Ascending aorta (tissue), 2 donors: ENCODE measurements at regions not wholly inside any gene's neighbourhood (a gene's known extent, or its start where the extent isn't known, plus 50 kb on each side); places are given as distances from the start of the nearest gene placed in this dataset.

Source experiments
- DNase-seq, 2 donors: peaks; one replicate each; pipeline ENCODE4 v3.0.0-alpha.2; 2019; ENCODE audit warnings: low spot score in 2 of 2
- H3K27ac ChIP-seq, 2 donors: fragments of 200-600 bp; sonication (generic); one replicate each; pipeline ENCODE4 v1.5.1; 2016 to 2017; ENCODE audit warnings: mild to moderate bottlenecking in 1 of 2
- H3K27me3 ChIP-seq: fragments of 200-600 bp; sonication (generic); one replicate; pipeline ENCODE4 v1.5.1; 2017
- H3K36me3 ChIP-seq, 2 donors: fragments of 200-600 bp; sonication (generic); one replicate each; pipeline ENCODE4 v1.5.1; 2016
- H3K4me1 ChIP-seq, 2 donors: fragments of 200-600 bp; sonication (generic); one replicate each; pipeline ENCODE4 v1.5.1; 2016 to 2017; ENCODE audit warnings: mild to moderate bottlenecking in 1 of 2
- H3K4me3 ChIP-seq, 2 donors: fragments of 200-600 bp; sonication (generic); one replicate each; pipeline ENCODE4 v1.5.1; 2016 to 2017; ENCODE audit warnings: mild to moderate bottlenecking in 1 of 2
- H3K9me3 ChIP-seq, 2 donors: fragments of 200-600 bp; sonication (generic); one replicate each; pipeline ENCODE4 v1.5.1; 2016
- CTCF ChIP-seq, 3 experiments: fragments of 200-600 bp in 2 of 3; fragments of 450-650 bp in 1 of 3; sonication (generic) in 2 of 3; IDR thresholded peaks; one replicate each; pipeline ENCODE4 v1.5.1; 2016 to 2019; ENCODE audit warnings: antibody characterized with exemption in 3 of 3, mild to moderate bottlenecking in 1 of 3, moderate library complexity in 1 of 3
- intact Hi-C: fragments of 100-400 bp; cut with DNase I; formaldehyde crosslinking; loops from one replicate; pipeline ENCODE4 v1.15.1; 2023

- TF ChIP-seq CTCF (IDR thresholded peaks at IDR 0.05), result no peak
- H3K4me1 ChIP-seq, result peaks cover 0 to 26% of the 10 kb centered on the region in 2 donors
- peak overlapping the region; percentile 55 to 66 for H3K27ac ChIP-seq
- intact Hi-C loops, result loop anchor here (2.0 kb wide), 1 partner anchor 20 kb away; no protein-coding TSS in a partner anchor
- no peaks in the 10 kb centered on the region for H3K27me3 ChIP-seq
- no peaks in the 10 kb centered on the region for H3K36me3 ChIP-seq
- H3K9me3 ChIP-seq, result no peaks in the 10 kb centered on the region
- no peak for DNase-seq
- no peak overlapping the region for H3K4me3 ChIP-seq
Measured at GRCh38 chr2:8149007-8149405, 532.9 kb upstream of the ID2 start.

- H3K4me3 ChIP-seq, result no peak overlapping the region
- H3K27ac ChIP-seq, result peak overlapping the region; percentile 55 to 66
- intact Hi-C loops, result loop anchor here (2.0 kb wide), 1 partner anchor 19 kb away; no protein-coding TSS in a partner anchor
- H3K4me1 ChIP-seq, result peaks cover 0 to 26% of the 10 kb centered on the region in 2 donors
- H3K27me3 ChIP-seq, result no peaks in the 10 kb centered on the region
- no peak for DNase-seq
- no peaks in the 10 kb centered on the region for H3K9me3 ChIP-seq
- TF ChIP-seq CTCF (IDR thresholded peaks at IDR 0.05), result no peak
- H3K36me3 ChIP-seq, result no peaks in the 10 kb centered on the region
Measured at GRCh38 chr2:8149985-8150539, 531.8 kb upstream of the ID2 start.

GRCh38 chr2:8151888-8152287 lies 530.0 kb upstream of the ID2 start:
- intact Hi-C loops, result no loop called here
- DNase-seq, result no peak
- Histone ChIP-seq H3K27me3 (no peaks in the 10 kb centered on the region), H3K36me3 (no peaks in the 10 kb centered on the region), H3K4me1 (peaks cover 0 to 21% of the 10 kb centered on the region in 2 donors), H3K9me3 (no peaks in the 10 kb centered on the region), H3K4me3 (no peak overlapping the region), H3K27ac (no peak overlapping the region)
- TF ChIP-seq CTCF (IDR thresholded peaks at IDR 0.05), result no peak

- DNase-seq, result no peak
- Histone ChIP-seq H3K27ac (no peak overlapping the region), H3K27me3 (no peaks in the 10 kb centered on the region), H3K4me1 (peaks cover 0 to 21% of the 10 kb centered on the region in 2 donors), H3K9me3 (no peaks in the 10 kb centered on the region), H3K4me3 (no peak overlapping the region), H3K36me3 (no peaks in the 10 kb centered on the region)
- no peak for TF ChIP-seq CTCF (IDR thresholded peaks at IDR 0.05)
- intact Hi-C loops, result no loop called here
Measured at GRCh38 chr2:8152392-8153257, 529.2 kb upstream of the ID2 start.

- intact Hi-C loops, result no loop called here
- no peak overlapping the region for H3K27ac ChIP-seq
- DNase-seq, result no peak
- no peaks in the 10 kb centered on the region for H3K36me3 ChIP-seq
- H3K27me3 ChIP-seq, result no peaks in the 10 kb centered on the region
- H3K4me1 ChIP-seq, result peaks cover 0 to 21% of the 10 kb centered on the region in 2 donors
- H3K9me3 ChIP-seq, result no peaks in the 10 kb centered on the region
- no peak overlapping the region for H3K4me3 ChIP-seq
- no peak for TF ChIP-seq CTCF (IDR thresholded peaks at IDR 0.05)
Measured at GRCh38 chr2:8153258-8153718, 528.6 kb upstream of the ID2 start.
